ENCODE measurements at regions not wholly inside any gene's neighbourhood (a gene's known extent, or its start where the extent isn't known, plus 50 kb on each side); places are given as distances from the start of the nearest gene placed in this dataset.

- no peak for DNase-seq (ENCODE audit: low spot score)
Measured at GRCh38 chr1:30198795-30199403, 524.5 kb downstream of the MATN1 start.

GRCh38 chr1:30198451-30198760, 525.0 kb downstream of the MATN1 start:
- DNase-seq (ENCODE audit: low spot score): no peak

- DNase-seq (ENCODE audit: low spot score): no peak
Measured at GRCh38 chr1:30197639-30198450, 525.5 kb downstream of the MATN1 start.

- no peak for DNase-seq (ENCODE audit: low spot score)
Measured at GRCh38 chr1:30196872-30197638, 526.3 kb downstream of the MATN1 start.

GRCh38 chr1:30196457-30196856, 526.9 kb downstream of the MATN1 start:
- DNase-seq (ENCODE audit: low spot score): no peak

- DNase-seq (ENCODE audit: low spot score): no peak
Measured at GRCh38 chr1:30195424-30196134, 527.8 kb downstream of the MATN1 start.

- no peak for DNase-seq (ENCODE audit: low spot score)
Measured at GRCh38 chr1:30194741-30195423, 528.5 kb downstream of the MATN1 start.

GRCh38 chr1:30194046-30194619, 529.3 kb downstream of the MATN1 start:
- no peak for DNase-seq (ENCODE audit: low spot score)

GRCh38 chr1:30192969-30193630, 530.3 kb downstream of the MATN1 start:
- no peak for DNase-seq (ENCODE audit: low spot score)

GRCh38 chr1:30191154-30191702, 532.2 kb downstream of the MATN1 start:
- DNase-seq (ENCODE audit: low spot score): peak; percentile 78

- no peak for DNase-seq (ENCODE audit: low spot score)
Measured at GRCh38 chr1:30190511-30191153, 532.8 kb downstream of the MATN1 start.

- DNase-seq (ENCODE audit: low spot score): no peak
Measured at GRCh38 chr1:30189818-30190500, 533.4 kb downstream of the MATN1 start.

GRCh38 chr1:30188999-30189398, 534.4 kb downstream of the MATN1 start:
- no peak for DNase-seq (ENCODE audit: low spot score)

- DNase-seq (ENCODE audit: low spot score): no peak
Measured at GRCh38 chr1:30188329-30188728, 535.1 kb downstream of the MATN1 start.

- no peak for DNase-seq (ENCODE audit: low spot score)
Measured at GRCh38 chr1:30187413-30188023, 535.9 kb downstream of the MATN1 start.

- no peak for DNase-seq (ENCODE audit: low spot score)
Measured at GRCh38 chr1:30186586-30186985, 536.8 kb downstream of the MATN1 start.

- no peak for DNase-seq (ENCODE audit: low spot score)
Measured at GRCh38 chr1:30185809-30186208, 537.6 kb downstream of the MATN1 start.

- no peak for DNase-seq (ENCODE audit: low spot score)
Measured at GRCh38 chr1:30185313-30185712, 538.1 kb downstream of the MATN1 start.
